MG63 (cell line): ENCODE measurements at regions not wholly inside any gene's neighbourhood (a gene's known extent, or its start where the extent isn't known, plus 50 kb on each side); places are given as distances from the start of the nearest gene placed in this dataset.
"Not testable (repeated sequence)": the region's sequence is repeated elsewhere in the genome, so short reads cannot be mapped to it uniquely, and the experiment has no call there.

ENCODE experiments used
- DNase-seq: peaks from one replicate; pipeline ENCODE4 v3.0.0-alpha.2; 2020
- H3K27me3 ChIP-seq: fragments of 250-450 bp; sonication (Bioruptor Pico); 2 replicates; pipeline ENCODE4 v1.5.1; 2020; ENCODE audit warnings: mild to moderate bottlenecking, moderate library complexity
- H3K36me3 ChIP-seq: fragments of 250-450 bp; sonication (Bioruptor Pico); 2 replicates; pipeline ENCODE4 v1.5.1; 2020; ENCODE audit warnings: mild to moderate bottlenecking, moderate library complexity
- H3K4me3 ChIP-seq: fragments of 250-450 bp; sonication (Bioruptor Pico); 2 replicates; pipeline ENCODE4 v1.5.1; 2020; ENCODE audit warnings: mild to moderate bottlenecking, moderate library complexity
- H3K9me3 ChIP-seq: fragments of 250-450 bp; sonication (Bioruptor Pico); 2 replicates; pipeline ENCODE4 v1.5.1; 2020; ENCODE audit warnings: mild to moderate bottlenecking, moderate library complexity

GRCh38 chr2:129559101-129559500 is 420.4 kb upstream of the RAB6C start:
- H3K27me3 ChIP-seq: no peaks in the 10 kb centered on the region
- no peaks in the 10 kb centered on the region for H3K36me3 ChIP-seq
- H3K4me3 ChIP-seq: no peak overlapping the region
- no peak for DNase-seq
- H3K9me3 ChIP-seq: no peaks in the 10 kb centered on the region

GRCh38 chr2:129565551-129566109 is 413.8 kb upstream of the RAB6C start:
- Histone ChIP-seq H3K4me3 (no peak overlapping the region), H3K9me3 (no peaks in the 10 kb centered on the region), H3K27me3 (no peaks in the 10 kb centered on the region), H3K36me3 (no peaks in the 10 kb centered on the region)
- no peak for DNase-seq

- not testable (repeated sequence) for H3K9me3 ChIP-seq, H3K36me3 ChIP-seq, H3K27me3 ChIP-seq, DNase-seq, H3K4me3 ChIP-seq
These were observed 408.7 kb upstream of the RAB6C start for GRCh38 chr2:129570812-129571211.

- no peak for DNase-seq
- Histone ChIP-seq H3K9me3 (no peaks in the 10 kb centered on the region), H3K36me3 (no peaks in the 10 kb centered on the region), H3K4me3 (no peak overlapping the region), H3K27me3 (no peaks in the 10 kb centered on the region)
These were observed 404.0 kb upstream of the RAB6C start for GRCh38 chr2:129575431-129575830.

GRCh38 chr2:129575880-129576279 is 403.6 kb upstream of the RAB6C start:
- no peak overlapping the region for H3K4me3 ChIP-seq
- DNase-seq: no peak
- no peaks in the 10 kb centered on the region for H3K36me3 ChIP-seq
- H3K9me3 ChIP-seq: no peaks in the 10 kb centered on the region
- H3K27me3 ChIP-seq: no peaks in the 10 kb centered on the region

- no peaks in the 10 kb centered on the region for H3K27me3 ChIP-seq
- no peaks in the 10 kb centered on the region for H3K9me3 ChIP-seq
- no peak overlapping the region for H3K4me3 ChIP-seq
- DNase-seq: no peak
- no peaks in the 10 kb centered on the region for H3K36me3 ChIP-seq
These were observed 399.5 kb upstream of the RAB6C start for GRCh38 chr2:129580001-129580400.

GRCh38 chr2:129585760-129586159 is 393.7 kb upstream of the RAB6C start:
- Histone ChIP-seq H3K9me3 (no peaks in the 10 kb centered on the region), H3K27me3 (peaks cover 2% of the 10 kb centered on the region; the same call in 1 of the 2 replicates), H3K36me3 (no peaks in the 10 kb centered on the region), H3K4me3 (no peak overlapping the region)
- DNase-seq: no peak

GRCh38 chr2:129587426-129588064 is 391.9 kb upstream of the RAB6C start:
- no peak overlapping the region for H3K4me3 ChIP-seq
- H3K9me3 ChIP-seq: no peaks in the 10 kb centered on the region
- H3K27me3 ChIP-seq: peaks cover 2% of the 10 kb centered on the region; the same call in 1 of the 2 replicates
- no peaks in the 10 kb centered on the region for H3K36me3 ChIP-seq
- no peak for DNase-seq

- no peaks in the 10 kb centered on the region for H3K27me3 ChIP-seq
- no peaks in the 10 kb centered on the region for H3K36me3 ChIP-seq
- DNase-seq: no peak
- H3K4me3 ChIP-seq: no peak overlapping the region
- no peaks in the 10 kb centered on the region for H3K9me3 ChIP-seq
These were observed 374.9 kb upstream of the RAB6C start for GRCh38 chr2:129604560-129604959.

GRCh38 chr2:129605646-129606045 is 373.8 kb upstream of the RAB6C start:
- Histone ChIP-seq H3K27me3 (no peaks in the 10 kb centered on the region), H3K36me3 (no peaks in the 10 kb centered on the region), H3K9me3 (no peaks in the 10 kb centered on the region), H3K4me3 (no peak overlapping the region)
- no peak for DNase-seq

GRCh38 chr2:129606496-129607270 is 372.8 kb upstream of the RAB6C start:
- H3K9me3 ChIP-seq: no peaks in the 10 kb centered on the region
- H3K27me3 ChIP-seq: no peaks in the 10 kb centered on the region
- DNase-seq: no peak
- no peaks in the 10 kb centered on the region for H3K36me3 ChIP-seq
- no peak overlapping the region for H3K4me3 ChIP-seq

- Histone ChIP-seq H3K4me3 (no peak overlapping the region), H3K27me3 (no peaks in the 10 kb centered on the region), H3K9me3 (no peaks in the 10 kb centered on the region), H3K36me3 (no peaks in the 10 kb centered on the region)
- no peak for DNase-seq
These were observed 370.2 kb upstream of the RAB6C start for GRCh38 chr2:129609224-129609623.

GRCh38 chr2:129610766-129611165 is 368.7 kb upstream of the RAB6C start:
- Histone ChIP-seq H3K27me3 (no peaks in the 10 kb centered on the region), H3K36me3 (no peaks in the 10 kb centered on the region), H3K9me3 (no peaks in the 10 kb centered on the region), H3K4me3 (no peak overlapping the region)
- no peak for DNase-seq

- Histone ChIP-seq H3K27me3 (no peaks in the 10 kb centered on the region), H3K9me3 (no peaks in the 10 kb centered on the region), H3K4me3 (no peak overlapping the region), H3K36me3 (no peaks in the 10 kb centered on the region)
- no peak for DNase-seq
These were observed 368.0 kb upstream of the RAB6C start for GRCh38 chr2:129611471-129611870.

GRCh38 chr2:129619471-129619870 is 360.0 kb upstream of the RAB6C start:
- no peak for DNase-seq
- no peaks in the 10 kb centered on the region for H3K9me3 ChIP-seq
- H3K36me3 ChIP-seq: no peaks in the 10 kb centered on the region
- H3K4me3 ChIP-seq: no peak overlapping the region
- no peaks in the 10 kb centered on the region for H3K27me3 ChIP-seq

- no peak for DNase-seq
These were observed 359.1 kb upstream of the RAB6C start for GRCh38 chr2:129620411-129620810.

GRCh38 chr2:129623783-129624182 is 355.7 kb upstream of the RAB6C start:
- DNase-seq: no peak
- Histone ChIP-seq H3K9me3 (no peaks in the 10 kb centered on the region), H3K4me3 (no peak overlapping the region), H3K27me3 (no peaks in the 10 kb centered on the region), H3K36me3 (no peaks in the 10 kb centered on the region)

More at GRCh38 chr2:129620411-129620810, 359.1 kb upstream of the RAB6C start:
- Histone ChIP-seq H3K36me3 (no peaks in the 10 kb centered on the region), H3K4me3 (no peak overlapping the region), H3K9me3 (no peaks in the 10 kb centered on the region), H3K27me3 (no peaks in the 10 kb centered on the region)

- Histone ChIP-seq H3K36me3 (no peaks in the 10 kb centered on the region), H3K4me3 (no peak overlapping the region), H3K9me3 (no peaks in the 10 kb centered on the region), H3K27me3 (no peaks in the 10 kb centered on the region)
- no peak for DNase-seq
These were observed 352.0 kb upstream of the RAB6C start for GRCh38 chr2:129627437-129627836.
